Gastrocnemius medialis (tissue), 4 donors: ENCODE measurements at regions not wholly inside any gene's neighbourhood (a gene's known extent, or its start where the extent isn't known, plus 50 kb on each side); places are given as distances from the start of the nearest gene placed in this dataset.

Experiments
- ATAC-seq, 2 donors: fragments of 150-250 bp; one replicate each; pipeline ENCODE4 v1.9.1; 2016
- DNase-seq, 2 donors: peaks; one replicate each; pipeline ENCODE4 v3.0.0-alpha.2; 2019
- H3K27ac ChIP-seq, 4 donors: fragments of 200-600 bp; sonication (generic); 1 replicate in 1 of 4; 2 replicates in 3 of 4; pipeline ENCODE4 v1.5.1; 2016 to 2018; ENCODE audit warnings: mild to moderate bottlenecking in 2 of 4, moderate library complexity in 1 of 4
- H3K27me3 ChIP-seq, 3 donors: fragments of 200-600 bp; sonication (generic) in 2 of 3; 1 replicate in 1 of 3; 2 replicates in 2 of 3; pipeline versions ENCODE4 v1.5.1 to v1.6.0; 2016 to 2019; ENCODE audit warnings: mild to moderate bottlenecking in 1 of 3, moderate library complexity in 1 of 3
- H3K36me3 ChIP-seq, 2 donors: fragments of 200-600 bp; sonication (generic) in 1 of 2; one replicate each; pipeline ENCODE4 v1.5.1; 2017 to 2018
- H3K4me1 ChIP-seq, 2 donors: fragments of 200-600 bp; sonication (generic) in 1 of 2; one replicate each; pipeline ENCODE4 v1.5.1; 2016 to 2017; ENCODE audit warnings: mild to moderate bottlenecking in 2 of 2
- H3K4me3 ChIP-seq, 4 donors: fragments of 200-600 bp; sonication (generic) in 3 of 4; 1 replicate in 1 of 4; 2 replicates in 3 of 4; pipeline ENCODE4 v1.5.1; 2016 to 2019; ENCODE audit warnings: mild to moderate bottlenecking in 2 of 4
- H3K9me3 ChIP-seq, 3 donors: fragments of 200-600 bp; sonication (generic) in 2 of 3; 1 replicate in 1 of 3; 2 replicates in 2 of 3; pipeline ENCODE4 v1.5.1; 2016 to 2019
- POLR2A ChIP-seq, 2 donors: fragments of 450-650 bp; IDR thresholded peaks; one replicate each; pipeline ENCODE4 v1.6.1; 2017; ENCODE audit warnings: antibody characterized with exemption in 2 of 2, mild to moderate bottlenecking in 2 of 2, moderate library complexity in 2 of 2
- in situ Hi-C, 4 donors: fragments of 200-750 bp; cut with MboI; loops; one replicate each; pipeline versions ENCODE4 v1.15.0 to v1.8.0; 2017; ENCODE audit warnings: low sequenced_read_pairs in 4 of 4
- intact Hi-C: fragments of 100-400 bp; cut with DNase I; formaldehyde crosslinking; loops from one replicate; pipeline ENCODE4 v1.15.1; 2023; ENCODE audit warnings: low total_unique reads
- TF ChIP-seq, protein P1 (sequence below), 5 experiments: fragments of 450-650 bp in 3 of 5; fragments of 200-600 bp in 2 of 5; sonication (generic) in 2 of 5; IDR thresholded peaks in 4 of 5; conservative IDR thresholded peaks in 1 of 5; 1 replicate in 4 of 5; 2 replicates in 1 of 5; pipeline ENCODE4 v1.5.1; 2016 to 2019; ENCODE audit warnings: antibody characterized with exemption in 5 of 5, mild to moderate bottlenecking in 3 of 5, moderate library complexity in 3 of 5

DNA sequence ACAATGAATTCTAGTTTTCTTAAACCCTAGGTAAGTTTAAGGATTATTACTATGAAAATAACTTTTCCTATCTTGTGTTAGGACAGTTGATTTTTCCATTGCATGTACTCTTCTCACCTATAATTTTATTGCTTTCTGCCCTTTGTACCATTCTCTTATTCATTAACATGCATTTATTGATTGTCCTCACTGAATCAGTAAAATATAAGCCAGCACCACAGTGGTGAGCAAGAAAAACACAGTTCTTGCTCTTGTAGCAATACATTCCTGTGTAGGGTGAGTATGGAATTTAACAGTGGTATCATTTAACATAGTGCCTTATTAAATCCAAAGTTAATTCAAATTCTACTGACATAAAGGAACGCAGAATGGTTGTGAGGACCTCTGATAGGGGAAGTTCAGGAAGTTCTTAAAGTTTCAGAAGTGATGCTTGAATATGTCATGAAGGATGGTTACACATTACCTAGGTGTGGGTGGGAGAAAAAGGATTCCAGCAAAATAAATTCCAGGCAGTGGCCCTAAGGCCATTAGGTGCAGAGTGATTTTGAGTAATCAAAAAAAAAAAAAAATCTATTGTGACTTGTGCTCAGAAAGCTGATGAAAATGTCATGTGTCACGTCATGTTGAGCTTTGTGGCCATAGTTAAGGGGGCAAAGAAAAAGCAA, 104.7 kb upstream of the DSEL start:
- Histone ChIP-seq H3K36me3 (no peaks in the 10 kb centered on the region), H3K4me3 (no peak overlapping the region), H3K9me3 (no peaks in the 10 kb centered on the region), H3K27me3 (no peaks in the 10 kb centered on the region), H3K4me1 (no peaks in the 10 kb centered on the region), H3K27ac (no peak overlapping the region)
- DNase-seq (no peak), ATAC-seq (no peak)
- in situ Hi-C loops: no loop called here
- intact Hi-C loops: no loop called here
- no peak for TF ChIP-seq POLR2A (IDR thresholded peaks at IDR 0.05)
- TF ChIP-seq, protein P1, sequence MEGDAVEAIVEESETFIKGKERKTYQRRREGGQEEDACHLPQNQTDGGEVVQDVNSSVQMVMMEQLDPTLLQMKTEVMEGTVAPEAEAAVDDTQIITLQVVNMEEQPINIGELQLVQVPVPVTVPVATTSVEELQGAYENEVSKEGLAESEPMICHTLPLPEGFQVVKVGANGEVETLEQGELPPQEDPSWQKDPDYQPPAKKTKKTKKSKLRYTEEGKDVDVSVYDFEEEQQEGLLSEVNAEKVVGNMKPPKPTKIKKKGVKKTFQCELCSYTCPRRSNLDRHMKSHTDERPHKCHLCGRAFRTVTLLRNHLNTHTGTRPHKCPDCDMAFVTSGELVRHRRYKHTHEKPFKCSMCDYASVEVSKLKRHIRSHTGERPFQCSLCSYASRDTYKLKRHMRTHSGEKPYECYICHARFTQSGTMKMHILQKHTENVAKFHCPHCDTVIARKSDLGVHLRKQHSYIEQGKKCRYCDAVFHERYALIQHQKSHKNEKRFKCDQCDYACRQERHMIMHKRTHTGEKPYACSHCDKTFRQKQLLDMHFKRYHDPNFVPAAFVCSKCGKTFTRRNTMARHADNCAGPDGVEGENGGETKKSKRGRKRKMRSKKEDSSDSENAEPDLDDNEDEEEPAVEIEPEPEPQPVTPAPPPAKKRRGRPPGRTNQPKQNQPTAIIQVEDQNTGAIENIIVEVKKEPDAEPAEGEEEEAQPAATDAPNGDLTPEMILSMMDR (IDR thresholded peaks at IDR 0.05 in 4 of 5, conservative IDR thresholded peaks at IDR 0.05 in 1 of 5): no peak

DNA sequence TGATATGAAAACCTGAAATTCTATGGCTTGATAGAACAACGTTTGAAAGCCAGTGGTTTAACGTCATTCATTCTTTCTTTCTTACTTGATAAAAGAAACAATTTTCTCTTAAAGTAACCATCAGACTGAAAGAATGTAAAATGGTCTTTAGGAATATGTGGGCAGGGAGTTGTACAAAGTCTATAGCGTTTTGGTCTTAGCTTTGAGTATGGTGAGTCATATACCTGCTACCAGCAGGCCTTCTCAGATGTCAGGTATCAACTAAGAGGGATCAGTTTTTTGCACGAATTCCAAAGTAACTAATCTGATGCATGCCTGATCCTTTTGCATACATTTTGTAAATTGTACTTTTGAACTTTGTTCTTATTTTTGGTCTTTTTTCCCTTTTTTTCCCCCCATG, 101.5 kb upstream of the DSEL start:
- no peak for TF ChIP-seq POLR2A (IDR thresholded peaks at IDR 0.05)
- TF ChIP-seq, protein P1 (IDR thresholded peaks at IDR 0.05 in 4 of 5, conservative IDR thresholded peaks at IDR 0.05 in 1 of 5): no peak
- intact Hi-C loops: no loop called here
- no peaks in the 10 kb centered on the region for H3K9me3 ChIP-seq
- DNase-seq (no peak), ATAC-seq (no peak)
- H3K4me3 ChIP-seq: no peak overlapping the region
- no peak overlapping the region for H3K27ac ChIP-seq
- no peaks in the 10 kb centered on the region for H3K27me3 ChIP-seq
- no peaks in the 10 kb centered on the region for H3K36me3 ChIP-seq
- H3K4me1 ChIP-seq: no peaks in the 10 kb centered on the region
- in situ Hi-C loops: no loop called here

DNA sequence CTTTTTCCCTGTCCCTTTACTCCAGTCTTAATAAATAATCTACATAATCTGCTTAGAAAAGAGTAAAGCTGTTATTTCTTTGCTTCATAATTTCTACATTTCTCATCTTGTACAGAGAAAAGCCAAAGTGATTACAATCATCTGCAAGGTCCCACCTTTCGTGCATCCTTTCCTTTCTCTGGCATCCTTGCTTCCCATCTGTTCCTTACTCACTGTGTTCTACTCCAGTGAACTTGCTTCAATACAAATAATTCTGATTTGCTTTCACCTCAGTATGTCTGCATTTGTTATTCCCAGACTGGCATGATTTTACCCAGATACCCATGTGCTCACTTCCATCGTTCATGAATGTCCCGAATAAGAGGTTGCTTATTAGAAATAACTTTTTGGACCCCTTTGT, 99.4 kb upstream of the DSEL start:
- DNase-seq (no peak), ATAC-seq (no peak)
- in situ Hi-C loops: no loop called here
- Histone ChIP-seq H3K4me1 (no peaks in the 10 kb centered on the region), H3K9me3 (no peaks in the 10 kb centered on the region), H3K4me3 (no peak overlapping the region), H3K27me3 (no peaks in the 10 kb centered on the region), H3K27ac (no peak overlapping the region), H3K36me3 (no peaks in the 10 kb centered on the region)
- no peak for TF ChIP-seq POLR2A (IDR thresholded peaks at IDR 0.05)
- TF ChIP-seq, protein P1 (IDR thresholded peaks at IDR 0.05 in 4 of 5, conservative IDR thresholded peaks at IDR 0.05 in 1 of 5): no peak
- intact Hi-C loops: no loop called here

DNA sequence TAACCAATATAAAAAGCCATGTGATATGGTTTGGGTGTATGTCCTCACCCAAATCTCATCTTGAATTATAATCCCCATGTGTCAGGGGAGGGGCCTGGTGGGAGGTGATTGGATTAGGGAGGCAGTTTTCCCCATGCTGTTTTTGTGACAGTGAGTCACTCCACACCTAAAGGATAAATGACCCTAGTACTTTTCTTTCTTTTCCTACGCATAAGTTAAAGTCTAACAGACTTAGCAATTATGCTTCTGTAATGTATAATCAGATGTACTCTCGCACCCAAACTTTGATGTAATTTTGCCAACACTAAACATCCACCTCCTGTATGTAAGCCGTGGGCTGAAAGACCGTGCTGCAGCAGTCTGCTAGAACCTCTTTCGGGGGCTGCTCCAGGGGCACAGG, 97.2 kb upstream of the DSEL start:
- Histone ChIP-seq H3K27me3 (no peaks in the 10 kb centered on the region), H3K27ac (no peak overlapping the region), H3K36me3 (no peaks in the 10 kb centered on the region), H3K9me3 (no peaks in the 10 kb centered on the region), H3K4me3 (no peak overlapping the region), H3K4me1 (no peaks in the 10 kb centered on the region)
- intact Hi-C loops (no loop called here), in situ Hi-C loops (no loop called here)
- TF ChIP-seq, protein P1 (IDR thresholded peaks at IDR 0.05 in 4 of 5, conservative IDR thresholded peaks at IDR 0.05 in 1 of 5): no peak
- TF ChIP-seq POLR2A (IDR thresholded peaks at IDR 0.05): no peak
- ATAC-seq: no peak
- no peak for DNase-seq

DNA sequence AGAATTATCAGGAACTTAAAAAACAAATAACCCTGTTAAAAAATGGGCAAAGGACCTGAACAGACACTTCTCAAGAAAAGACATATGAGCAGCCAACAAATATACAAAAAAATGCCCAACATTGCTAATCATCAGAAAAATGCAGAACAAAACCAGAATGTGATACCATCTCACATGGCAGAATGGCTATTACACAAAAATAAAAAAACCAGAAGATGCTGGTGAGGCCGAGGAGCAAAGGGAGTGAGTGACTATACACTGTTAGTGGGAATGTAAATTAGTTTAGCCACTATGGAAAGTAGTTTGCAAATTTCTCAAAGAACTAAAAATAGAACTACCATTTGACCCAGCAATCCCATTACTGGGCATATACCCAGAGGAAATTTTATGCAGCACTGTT, 95.8 kb upstream of the DSEL start:
- H3K4me1 ChIP-seq: no peaks in the 10 kb centered on the region
- H3K27ac ChIP-seq: no peak overlapping the region
- no peaks in the 10 kb centered on the region for H3K27me3 ChIP-seq
- H3K36me3 ChIP-seq: no peaks in the 10 kb centered on the region
- DNase-seq (no peak), ATAC-seq (no peak)
- in situ Hi-C loops (no loop called here), intact Hi-C loops (no loop called here)
- no peaks in the 10 kb centered on the region for H3K9me3 ChIP-seq
- TF ChIP-seq, protein P1 (IDR thresholded peaks at IDR 0.05 in 4 of 5, conservative IDR thresholded peaks at IDR 0.05 in 1 of 5): no peak
- TF ChIP-seq POLR2A (IDR thresholded peaks at IDR 0.05): no peak
- no peak overlapping the region for H3K4me3 ChIP-seq
